HuH-7 (cell line): ENCODE measurements at regions not wholly inside any gene's neighbourhood (a gene's known extent, or its start where the extent isn't known, plus 50 kb on each side); places are given as distances from the start of the nearest gene placed in this dataset.
"Not testable (repeated sequence)": the region's sequence is repeated elsewhere in the genome, so short reads cannot be mapped to it uniquely, and the experiment has no call there.

Experiments
- DNase-seq: peaks from one replicate; pipeline ENCODE4 v3.0.0; 2011; ENCODE audit warnings: low spot score

GRCh38 chr7:85320699-85321476, 134.0 kb upstream of the SEMA3D start:
- DNase-seq, result no peak

GRCh38 chr7:85316489-85316888, 129.6 kb upstream of the SEMA3D start:
- no peak for DNase-seq

- no peak for DNase-seq
Observed at GRCh38 chr7:85310301-85310700, 123.4 kb upstream of the SEMA3D start.

GRCh38 chr7:85306115-85306514, 119.3 kb upstream of the SEMA3D start:
- DNase-seq, result no peak

GRCh38 chr7:85294176-85294575, 107.3 kb upstream of the SEMA3D start:
- DNase-seq, result no peak

- no peak for DNase-seq
Observed at GRCh38 chr7:85292908-85293576, 106.2 kb upstream of the SEMA3D start.

- no peak for DNase-seq
Observed at GRCh38 chr7:85290269-85290668, 103.4 kb upstream of the SEMA3D start.

GRCh38 chr7:85289279-85289678, 102.4 kb upstream of the SEMA3D start:
- DNase-seq, result no peak

- DNase-seq, result no peak
Observed at GRCh38 chr7:85287106-85287825, 100.4 kb upstream of the SEMA3D start.

GRCh38 chr7:85286446-85286845, 99.6 kb upstream of the SEMA3D start:
- DNase-seq, result no peak

- DNase-seq, result no peak
Observed at GRCh38 chr7:85285527-85285926, 98.7 kb upstream of the SEMA3D start.

GRCh38 chr7:85275204-85275603, 88.3 kb upstream of the SEMA3D start:
- no peak for DNase-seq

- no peak for DNase-seq
Observed at GRCh38 chr7:85274454-85274853, 87.6 kb upstream of the SEMA3D start.

GRCh38 chr7:85262891-85263290, 76.0 kb upstream of the SEMA3D start:
- DNase-seq, result no peak

GRCh38 chr7:85261336-85261735, 74.5 kb upstream of the SEMA3D start:
- DNase-seq, result no peak

- DNase-seq, result not testable (repeated sequence)
Observed at GRCh38 chr7:85249787-85250186, 62.9 kb upstream of the SEMA3D start.

GRCh38 chr7:85239109-85239508, 52.3 kb upstream of the SEMA3D start:
- no peak for DNase-seq

GRCh38 chr7:85237721-85238120, 50.9 kb upstream of the SEMA3D start:
- no peak for DNase-seq
